ENCODE measurements at regions not wholly inside any gene's neighbourhood (a gene's known extent, or its start where the extent isn't known, plus 50 kb on each side); places are given as distances from the start of the nearest gene placed in this dataset.

- H3K27ac Mint-ChIP-seq (ENCODE audit: unreplicated experiment), result no peak overlapping the region
- TF ChIP-seq, protein P1, sequence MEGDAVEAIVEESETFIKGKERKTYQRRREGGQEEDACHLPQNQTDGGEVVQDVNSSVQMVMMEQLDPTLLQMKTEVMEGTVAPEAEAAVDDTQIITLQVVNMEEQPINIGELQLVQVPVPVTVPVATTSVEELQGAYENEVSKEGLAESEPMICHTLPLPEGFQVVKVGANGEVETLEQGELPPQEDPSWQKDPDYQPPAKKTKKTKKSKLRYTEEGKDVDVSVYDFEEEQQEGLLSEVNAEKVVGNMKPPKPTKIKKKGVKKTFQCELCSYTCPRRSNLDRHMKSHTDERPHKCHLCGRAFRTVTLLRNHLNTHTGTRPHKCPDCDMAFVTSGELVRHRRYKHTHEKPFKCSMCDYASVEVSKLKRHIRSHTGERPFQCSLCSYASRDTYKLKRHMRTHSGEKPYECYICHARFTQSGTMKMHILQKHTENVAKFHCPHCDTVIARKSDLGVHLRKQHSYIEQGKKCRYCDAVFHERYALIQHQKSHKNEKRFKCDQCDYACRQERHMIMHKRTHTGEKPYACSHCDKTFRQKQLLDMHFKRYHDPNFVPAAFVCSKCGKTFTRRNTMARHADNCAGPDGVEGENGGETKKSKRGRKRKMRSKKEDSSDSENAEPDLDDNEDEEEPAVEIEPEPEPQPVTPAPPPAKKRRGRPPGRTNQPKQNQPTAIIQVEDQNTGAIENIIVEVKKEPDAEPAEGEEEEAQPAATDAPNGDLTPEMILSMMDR (IDR thresholded peaks at IDR 0.05; ENCODE audit: unreplicated experiment), result no peak
- no peak overlapping the region for H3K4me3 Mint-ChIP-seq (ENCODE audit: unreplicated experiment)
- H3K36me3 Mint-ChIP-seq (ENCODE audit: low read depth, unreplicated experiment), result no peaks in the 10 kb centered on the region
- H3K27me3 Mint-ChIP-seq (ENCODE audit: unreplicated experiment), result no peaks in the 10 kb centered on the region
- no peak for DNase-seq (ENCODE audit: low spot score)
- H3K4me1 Mint-ChIP-seq (ENCODE audit: unreplicated experiment), result peaks cover 10% of the 10 kb centered on the region
- no peaks in the 10 kb centered on the region for H3K9me3 Mint-ChIP-seq (ENCODE audit: unreplicated experiment)
Observed at GRCh38 chr3:23075496-23075895, 127.6 kb upstream of the UBE2E2 start.

DNA sequence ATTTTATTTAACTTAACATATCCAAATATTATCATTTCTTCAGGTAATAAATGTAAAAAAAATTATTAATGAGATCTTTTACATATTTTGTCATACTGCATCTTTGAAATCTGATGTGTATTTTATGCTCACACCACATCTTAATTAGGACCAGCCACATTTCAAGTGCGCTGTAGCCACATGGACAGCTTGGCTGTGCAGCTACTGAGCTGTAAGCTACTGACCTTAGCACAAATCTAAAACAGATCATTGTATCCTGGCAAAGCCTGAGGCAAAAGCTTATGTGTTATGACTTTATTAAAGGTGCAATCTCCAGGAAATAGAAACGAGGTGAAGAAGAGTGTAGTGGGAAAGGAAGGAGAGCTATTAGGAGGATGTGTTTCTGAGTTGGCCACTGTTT is 126.7 kb upstream of the UBE2E2 start:
- Mint-ChIP-seq H3K9me3 (ENCODE audit: unreplicated experiment) (no peaks in the 10 kb centered on the region), H3K36me3 (ENCODE audit: low read depth, unreplicated experiment) (no peaks in the 10 kb centered on the region), H3K4me3 (ENCODE audit: unreplicated experiment) (no peak overlapping the region), H3K27me3 (ENCODE audit: unreplicated experiment) (no peaks in the 10 kb centered on the region), H3K4me1 (ENCODE audit: unreplicated experiment) (peaks cover 6% of the 10 kb centered on the region), H3K27ac (ENCODE audit: unreplicated experiment) (no peak overlapping the region)
- DNase-seq (ENCODE audit: low spot score), result no peak
- TF ChIP-seq, protein P1 (IDR thresholded peaks at IDR 0.05; ENCODE audit: unreplicated experiment), result no peak

- Mint-ChIP-seq H3K4me1 (ENCODE audit: unreplicated experiment) (no peaks in the 10 kb centered on the region), H3K27ac (ENCODE audit: unreplicated experiment) (no peak overlapping the region), H3K27me3 (ENCODE audit: unreplicated experiment) (no peaks in the 10 kb centered on the region), H3K4me3 (ENCODE audit: unreplicated experiment) (no peak overlapping the region), H3K36me3 (ENCODE audit: low read depth, unreplicated experiment) (no peaks in the 10 kb centered on the region), H3K9me3 (ENCODE audit: unreplicated experiment) (no peaks in the 10 kb centered on the region)
- TF ChIP-seq, protein P1 (IDR thresholded peaks at IDR 0.05; ENCODE audit: unreplicated experiment), result no peak
- no peak for DNase-seq (ENCODE audit: low spot score)
Observed at GRCh38 chr3:23077126-23077525, 126.0 kb upstream of the UBE2E2 start.

- Mint-ChIP-seq H3K9me3 (ENCODE audit: unreplicated experiment) (no peaks in the 10 kb centered on the region), H3K27me3 (ENCODE audit: unreplicated experiment) (no peaks in the 10 kb centered on the region), H3K36me3 (ENCODE audit: low read depth, unreplicated experiment) (no peaks in the 10 kb centered on the region), H3K27ac (ENCODE audit: unreplicated experiment) (no peak overlapping the region), H3K4me3 (ENCODE audit: unreplicated experiment) (no peak overlapping the region), H3K4me1 (ENCODE audit: unreplicated experiment) (no peaks in the 10 kb centered on the region)
- DNase-seq (ENCODE audit: low spot score), result no peak
- TF ChIP-seq, protein P1 (IDR thresholded peaks at IDR 0.05; ENCODE audit: unreplicated experiment), result no peak
Observed at GRCh38 chr3:23078735-23079134, 124.4 kb upstream of the UBE2E2 start.

GRCh38 chr3:23079976-23080375 is 123.2 kb upstream of the UBE2E2 start:
- Mint-ChIP-seq H3K36me3 (ENCODE audit: low read depth, unreplicated experiment) (no peaks in the 10 kb centered on the region), H3K4me1 (ENCODE audit: unreplicated experiment) (no peaks in the 10 kb centered on the region), H3K4me3 (ENCODE audit: unreplicated experiment) (no peak overlapping the region), H3K27me3 (ENCODE audit: unreplicated experiment) (no peaks in the 10 kb centered on the region), H3K27ac (ENCODE audit: unreplicated experiment) (no peak overlapping the region), H3K9me3 (ENCODE audit: unreplicated experiment) (no peaks in the 10 kb centered on the region)
- TF ChIP-seq, protein P1 (IDR thresholded peaks at IDR 0.05; ENCODE audit: unreplicated experiment), result no peak
- DNase-seq (ENCODE audit: low spot score), result no peak

Data from endothelial cell (in vitro differentiated cells).